ENCODE measurements at regions not wholly inside any gene's neighbourhood (a gene's known extent, or its start where the extent isn't known, plus 50 kb on each side); places are given as distances from the start of the nearest gene placed in this dataset.
A peak's percentile ranks its signal among the peaks of the same experiment; 100 is the strongest.

DNA sequence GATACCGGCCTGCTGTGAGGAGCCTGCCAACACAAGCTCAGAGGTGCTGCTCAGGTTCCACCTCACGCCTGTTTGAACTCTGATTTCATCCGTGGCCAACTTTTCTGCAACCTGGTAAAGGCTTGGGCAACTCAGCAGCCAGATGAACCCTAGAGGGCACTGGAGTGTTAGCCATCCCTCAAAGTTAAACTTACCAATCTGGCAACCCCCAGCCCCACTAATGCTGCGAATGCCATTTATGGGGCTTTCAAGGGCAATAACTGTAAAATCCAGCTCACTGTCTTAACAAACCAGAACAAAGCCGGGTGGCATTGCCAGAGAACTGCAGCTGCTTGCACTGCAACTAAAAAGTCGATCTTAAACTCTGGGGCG, 105.5 kb downstream of the AXIN2 start:
- H3K4me3 ChIP-seq (ENCODE audit: low read depth, low read length), result no peak overlapping the region
- TF ChIP-seq, protein P1, sequence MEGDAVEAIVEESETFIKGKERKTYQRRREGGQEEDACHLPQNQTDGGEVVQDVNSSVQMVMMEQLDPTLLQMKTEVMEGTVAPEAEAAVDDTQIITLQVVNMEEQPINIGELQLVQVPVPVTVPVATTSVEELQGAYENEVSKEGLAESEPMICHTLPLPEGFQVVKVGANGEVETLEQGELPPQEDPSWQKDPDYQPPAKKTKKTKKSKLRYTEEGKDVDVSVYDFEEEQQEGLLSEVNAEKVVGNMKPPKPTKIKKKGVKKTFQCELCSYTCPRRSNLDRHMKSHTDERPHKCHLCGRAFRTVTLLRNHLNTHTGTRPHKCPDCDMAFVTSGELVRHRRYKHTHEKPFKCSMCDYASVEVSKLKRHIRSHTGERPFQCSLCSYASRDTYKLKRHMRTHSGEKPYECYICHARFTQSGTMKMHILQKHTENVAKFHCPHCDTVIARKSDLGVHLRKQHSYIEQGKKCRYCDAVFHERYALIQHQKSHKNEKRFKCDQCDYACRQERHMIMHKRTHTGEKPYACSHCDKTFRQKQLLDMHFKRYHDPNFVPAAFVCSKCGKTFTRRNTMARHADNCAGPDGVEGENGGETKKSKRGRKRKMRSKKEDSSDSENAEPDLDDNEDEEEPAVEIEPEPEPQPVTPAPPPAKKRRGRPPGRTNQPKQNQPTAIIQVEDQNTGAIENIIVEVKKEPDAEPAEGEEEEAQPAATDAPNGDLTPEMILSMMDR (IDR thresholded peaks at IDR 0.05; ENCODE audit: low read depth, low read length), result peak; percentile 36; the same call in 1 of the 2 replicates

GRCh38 chr17:65455154-65455971, 106.1 kb downstream of the AXIN2 start:
- TF ChIP-seq, protein P1 (IDR thresholded peaks at IDR 0.05; ENCODE audit: low read depth, low read length), result no peak
- no peak overlapping the region for H3K4me3 ChIP-seq (ENCODE audit: low read depth, low read length)

DNA sequence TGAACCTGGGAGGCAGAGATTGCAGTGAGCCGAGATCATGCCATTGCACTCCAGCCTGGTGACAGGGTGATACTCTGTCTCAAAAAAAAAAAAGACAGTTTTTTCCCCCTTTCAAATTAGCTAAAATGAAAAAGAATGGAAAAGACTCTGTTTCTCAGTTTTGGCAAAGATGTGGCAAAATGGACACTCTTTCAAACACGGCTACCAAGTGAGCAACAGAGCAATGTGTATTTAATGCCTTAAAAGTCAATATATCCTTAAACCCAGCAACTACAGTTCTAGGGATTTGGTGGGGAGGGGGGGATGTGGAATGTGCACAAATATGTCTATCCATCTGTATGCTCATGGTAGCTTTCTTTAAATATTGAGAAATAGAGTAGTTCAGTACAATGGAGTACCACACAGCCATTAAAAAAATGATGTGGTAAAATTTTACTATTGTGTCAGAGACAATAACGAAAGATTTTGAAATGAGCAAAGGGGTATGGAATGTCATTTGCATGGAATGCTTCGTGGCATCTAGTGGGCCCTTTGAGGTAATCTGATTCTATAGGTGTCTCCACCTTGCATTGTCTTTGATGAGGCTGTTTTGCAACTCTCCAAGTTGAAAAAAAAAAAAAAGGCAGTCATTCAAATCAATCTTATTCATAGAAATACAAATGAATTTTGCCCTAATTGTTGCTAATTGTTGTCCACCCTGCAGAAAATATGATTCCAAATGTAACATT, 108.1 kb downstream of the AXIN2 start:
- TF ChIP-seq, protein P1 (IDR thresholded peaks at IDR 0.05; ENCODE audit: low read depth, low read length), result no peak
- H3K4me3 ChIP-seq (ENCODE audit: low read depth, low read length), result no peak overlapping the region

DNA sequence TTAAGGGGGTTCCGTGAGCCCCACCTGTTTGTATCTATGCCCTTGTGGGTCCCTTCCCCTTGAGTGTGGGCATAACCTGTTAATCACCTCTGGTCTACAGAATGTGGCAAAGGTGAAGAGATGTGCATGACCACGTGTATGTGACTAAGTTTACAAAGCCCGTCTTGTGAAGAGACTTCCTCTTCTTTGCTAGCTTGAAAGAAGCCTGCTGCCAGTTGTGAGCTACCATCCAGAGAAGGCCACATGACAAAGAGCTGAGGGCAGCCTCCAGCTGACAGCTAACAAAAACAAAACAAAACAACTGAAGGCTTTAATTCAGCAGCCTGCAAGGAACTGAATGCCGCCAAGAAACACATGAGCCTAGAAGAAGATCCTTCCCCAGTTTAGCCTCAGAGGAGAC, 112.0 kb downstream of the AXIN2 start:
- no peak overlapping the region for H3K4me3 ChIP-seq (ENCODE audit: low read depth, low read length)
- TF ChIP-seq, protein P1 (IDR thresholded peaks at IDR 0.05; ENCODE audit: low read depth, low read length), result no peak

GRCh38 chr17:65447823-65448222, 113.6 kb downstream of the AXIN2 start:
- no peak overlapping the region for H3K4me3 ChIP-seq (ENCODE audit: low read depth, low read length)
- TF ChIP-seq, protein P1 (IDR thresholded peaks at IDR 0.05; ENCODE audit: low read depth, low read length), result no peak

DNA sequence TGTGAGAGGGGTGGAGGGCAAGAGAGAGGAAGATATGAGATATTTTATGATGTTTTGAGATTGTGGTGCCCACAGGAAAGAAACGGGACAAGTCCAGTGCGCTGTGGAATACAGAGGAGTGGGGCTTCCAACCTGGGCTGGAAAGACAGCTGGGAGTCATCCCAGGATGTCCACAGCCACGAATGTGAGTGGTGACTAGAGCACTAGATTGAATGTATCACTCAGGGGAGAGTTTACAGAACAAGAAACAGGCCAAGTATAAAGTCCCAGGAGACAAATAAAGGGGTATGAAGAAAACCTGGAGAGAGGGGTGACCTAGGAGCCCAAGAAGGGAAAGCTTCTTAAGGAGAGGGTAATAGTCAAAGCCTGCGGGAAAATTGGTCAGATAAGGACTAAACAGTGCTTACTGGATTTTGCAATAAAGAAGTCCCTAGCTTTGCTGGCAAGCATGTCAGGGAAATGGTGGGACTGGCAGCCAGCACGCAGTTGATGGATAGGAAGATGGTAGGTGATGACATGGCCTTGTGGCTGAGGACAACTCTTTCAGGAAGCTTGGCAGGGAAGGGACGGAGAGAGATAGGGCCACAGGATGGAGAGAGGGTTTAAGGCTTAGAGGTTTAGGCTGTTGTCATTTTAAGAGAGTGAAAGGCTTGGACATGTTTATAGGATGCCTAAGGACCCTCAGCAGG, 114.5 kb downstream of the AXIN2 start:
- H3K4me3 ChIP-seq (ENCODE audit: low read depth, low read length), result no peak overlapping the region
- TF ChIP-seq, protein P1 (IDR thresholded peaks at IDR 0.05; ENCODE audit: low read depth, low read length), result no peak
